Pancreas (tissue), 10 donors: ENCODE measurements at regions not wholly inside any gene's neighbourhood (a gene's known extent, or its start where the extent isn't known, plus 50 kb on each side); places are given as distances from the start of the nearest gene placed in this dataset.
"Not testable (repeated sequence)": the region's sequence is repeated elsewhere in the genome, so short reads cannot be mapped to it uniquely, and the experiment has no call there.

Experiments
- ATAC-seq, 4 donors: fragments of 200-7000 bp; cut with Tn5 transposase; one replicate each; pipeline versions ENCODE4 v1.8.0 to v1.9.1; 2020; ENCODE audit warnings: mild to moderate bottlenecking in 4 of 4, moderate library complexity in 4 of 4
- DNase-seq, 6 donors: peaks; one replicate each; pipeline ENCODE4 v3.0.0-alpha.2; 2020
- FAIRE-seq: peaks from 2 replicates; lab custom pipeline; 2012; peaks lifted over from hg19 to GRCh38; lab: Jason Lieb, UNC
- H3K27ac ChIP-seq, 4 donors: fragments of 200-600 bp; sonication (generic); 1 replicate in 3 of 4; 2 replicates in 1 of 4; pipeline versions ENCODE4 v1.5.0 to v1.8.0; 2020
- H3K27me3 ChIP-seq, 4 donors: fragments of 200-600 bp; one replicate each; pipeline ENCODE4 v1.8.0; 2021
- H3K36me3 ChIP-seq, 3 donors: fragments of 200-600 bp; sonication (generic) in 1 of 3; one replicate each; pipeline versions ENCODE4 v1.5.0 to v1.8.0; 2020 to 2021
- H3K4me1 ChIP-seq, 3 donors: fragments of 200-600 bp; one replicate each; pipeline ENCODE4 v1.8.0; 2021
- H3K4me3 ChIP-seq, 4 donors: fragments of 200-600 bp; sonication (generic) in 2 of 4; one replicate each; pipeline versions ENCODE4 v1.5.0 to v1.8.0; 2020 to 2021
- H3K9me3 ChIP-seq, 4 donors: fragments of 200-600 bp; one replicate each; pipeline ENCODE4 v1.8.0; 2021
- WGBS, 2 donors: extraction: QIAGEN DNeasy Blood & Tissue Kit; methylation state at CpG; one replicate each; pipeline ENCODE4 v1.1.7; 2013; 5-methylcytosine and 5-hydroxymethylcytosine counted together
- intact Hi-C, 3 donors: fragments of 100-400 bp; cut with DNase I; formaldehyde crosslinking; loops; one replicate each; pipeline versions ENCODE4 v1.11.1 to v1.14.2; 2022
- TF ChIP-seq, protein P1 (sequence below), 4 donors: fragments of 200-600 bp; sonication (generic) in 3 of 4; IDR thresholded peaks; one replicate each; pipeline versions ENCODE4 v1.5.0 to v1.8.0; 2021; ENCODE audit warnings: antibody characterized with exemption in 4 of 4
- donor health status: healthy with polysubstance abuse.
- donor health status: DM: no; HTN: no; CAD: no; lungs with moderate emphysema.
- donor health status: DM: no; HTN: no; CAD: no.
- donor health status: control.
- donor health status: control.
- donor health status: Bipolar disorder and iron deficiency.
- donor health status: DM: yes; HTN: yes; CAD: no.
- donor health status: DM: no; HTN: no; CAD: no.
- donor health status: DM: no; HTN: no; CAD: no.
- donor health status: DM: yes; HTN: yes; CAD: no.

DNA sequence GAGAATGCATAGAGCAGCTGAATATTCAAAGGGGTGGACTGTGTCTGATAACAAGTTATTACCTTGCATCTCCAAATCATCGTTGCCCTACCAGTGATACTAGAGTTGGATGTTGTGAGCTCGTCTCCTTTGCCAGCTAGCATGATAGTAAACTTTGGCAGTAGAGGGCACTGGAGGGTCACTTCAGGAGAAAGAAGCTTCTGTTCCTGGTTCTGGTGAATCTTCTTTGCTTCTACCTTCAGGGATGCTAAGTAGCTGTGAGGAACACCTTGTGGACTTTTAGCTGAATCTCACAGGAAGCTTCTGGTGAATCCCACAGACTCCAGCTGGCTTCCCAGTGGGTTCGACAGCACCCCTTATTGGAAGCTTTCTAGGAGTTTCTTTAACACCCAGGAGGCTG lies 626.6 kb upstream of the SGCD start:
- no peak overlapping the region for H3K4me3 ChIP-seq
- ATAC-seq: no peak
- no peak overlapping the region for H3K27ac ChIP-seq
- no peaks in the 10 kb centered on the region for H3K36me3 ChIP-seq
- no peak for FAIRE-seq
- H3K27me3 ChIP-seq: no peaks in the 10 kb centered on the region
- WGBS, 2 donors: 27 to 31% methylated on average over 3 of the region's 3 CpGs
- no peaks in the 10 kb centered on the region for H3K4me1 ChIP-seq
- TF ChIP-seq, protein P1, sequence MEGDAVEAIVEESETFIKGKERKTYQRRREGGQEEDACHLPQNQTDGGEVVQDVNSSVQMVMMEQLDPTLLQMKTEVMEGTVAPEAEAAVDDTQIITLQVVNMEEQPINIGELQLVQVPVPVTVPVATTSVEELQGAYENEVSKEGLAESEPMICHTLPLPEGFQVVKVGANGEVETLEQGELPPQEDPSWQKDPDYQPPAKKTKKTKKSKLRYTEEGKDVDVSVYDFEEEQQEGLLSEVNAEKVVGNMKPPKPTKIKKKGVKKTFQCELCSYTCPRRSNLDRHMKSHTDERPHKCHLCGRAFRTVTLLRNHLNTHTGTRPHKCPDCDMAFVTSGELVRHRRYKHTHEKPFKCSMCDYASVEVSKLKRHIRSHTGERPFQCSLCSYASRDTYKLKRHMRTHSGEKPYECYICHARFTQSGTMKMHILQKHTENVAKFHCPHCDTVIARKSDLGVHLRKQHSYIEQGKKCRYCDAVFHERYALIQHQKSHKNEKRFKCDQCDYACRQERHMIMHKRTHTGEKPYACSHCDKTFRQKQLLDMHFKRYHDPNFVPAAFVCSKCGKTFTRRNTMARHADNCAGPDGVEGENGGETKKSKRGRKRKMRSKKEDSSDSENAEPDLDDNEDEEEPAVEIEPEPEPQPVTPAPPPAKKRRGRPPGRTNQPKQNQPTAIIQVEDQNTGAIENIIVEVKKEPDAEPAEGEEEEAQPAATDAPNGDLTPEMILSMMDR (IDR thresholded peaks at IDR 0.05): no peak
- H3K9me3 ChIP-seq: no peaks in the 10 kb centered on the region
- intact Hi-C loops: no loop called here
- DNase-seq: no peak

DNA sequence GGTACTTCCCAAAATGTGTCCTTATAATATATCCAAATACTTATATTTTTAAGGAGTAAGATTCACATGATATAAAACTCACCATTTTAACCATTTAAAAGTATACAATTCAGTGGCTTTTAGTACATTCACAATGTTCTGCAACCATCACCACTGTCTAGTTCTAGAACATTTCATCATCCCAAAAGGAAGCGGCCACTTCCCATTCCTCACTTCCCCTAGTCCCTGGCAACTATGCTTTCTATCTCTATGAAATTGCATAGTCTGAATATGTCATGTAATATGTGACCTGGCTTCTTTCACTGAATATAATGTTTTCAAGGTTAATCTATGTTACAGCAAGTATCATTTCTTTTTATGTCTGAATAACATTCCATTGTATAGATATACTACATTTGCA lies 615.1 kb upstream of the SGCD start:
- H3K27ac ChIP-seq: no peak overlapping the region
- H3K27me3 ChIP-seq: no peaks in the 10 kb centered on the region
- no peak overlapping the region for H3K4me3 ChIP-seq
- WGBS, 2 donors: 63 to 80% methylated on average over 1 of the region's 1 CpG
- intact Hi-C loops: no loop called here
- no peaks in the 10 kb centered on the region for H3K9me3 ChIP-seq
- DNase-seq (no peak), FAIRE-seq (no peak), ATAC-seq (no peak)
- H3K4me1 ChIP-seq: no peaks in the 10 kb centered on the region
- TF ChIP-seq, protein P1 (IDR thresholded peaks at IDR 0.05): no peak
- no peaks in the 10 kb centered on the region for H3K36me3 ChIP-seq

DNA sequence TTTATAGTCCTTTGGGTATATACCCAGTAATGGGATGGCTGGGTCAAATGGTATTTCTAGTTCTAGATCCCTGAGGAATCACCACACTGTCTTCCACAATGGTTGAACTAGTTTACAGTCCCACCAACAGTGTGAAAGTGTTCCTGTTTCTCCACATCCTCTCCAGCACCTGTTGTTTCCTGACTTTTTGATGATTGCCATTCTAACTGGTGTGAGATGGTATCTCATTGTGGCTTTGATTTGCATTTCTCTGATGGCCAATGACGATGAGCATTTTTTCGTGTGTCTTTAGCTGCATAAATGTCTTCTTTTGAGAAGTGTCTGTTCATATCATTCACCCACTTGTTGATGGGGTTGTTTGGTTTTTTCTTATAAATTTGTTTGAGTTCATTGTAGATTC lies 612.5 kb upstream of the SGCD start:
- FAIRE-seq, intact Hi-C loops, H3K27me3 ChIP-seq, H3K4me3 ChIP-seq, DNase-seq, H3K27ac ChIP-seq, H3K36me3 ChIP-seq, ATAC-seq, H3K9me3 ChIP-seq, H3K4me1 ChIP-seq: not testable (repeated sequence)
- 26 to 28% methylated on average over 2 of the region's 2 CpGs for WGBS, 2 donors

DNA sequence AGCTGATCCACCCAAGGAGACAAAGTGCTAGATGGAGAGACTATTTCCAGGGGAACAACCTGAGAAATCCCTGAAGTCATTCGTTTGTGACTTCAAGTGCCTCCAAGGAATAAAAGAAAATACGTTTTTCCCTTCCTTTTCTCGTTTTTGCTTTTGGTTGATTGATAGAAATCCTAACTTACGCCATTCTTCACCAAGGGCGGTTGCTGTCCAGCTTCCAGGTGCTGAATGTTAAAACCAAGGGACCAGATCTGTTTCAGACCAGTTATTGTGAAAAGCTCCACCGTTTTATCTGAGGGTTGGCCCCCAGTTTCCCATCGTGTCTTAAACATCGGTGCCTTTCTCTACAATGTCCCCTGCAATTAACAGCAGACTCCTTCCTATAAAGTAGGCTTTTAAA lies 600.7 kb upstream of the SGCD start:
- DNase-seq (no peak), FAIRE-seq (no peak), ATAC-seq (no peak)
- H3K4me1 ChIP-seq: no peaks in the 10 kb centered on the region
- no peak overlapping the region for H3K27ac ChIP-seq
- no peak overlapping the region for H3K4me3 ChIP-seq
- H3K9me3 ChIP-seq: no peaks in the 10 kb centered on the region
- TF ChIP-seq, protein P1 (IDR thresholded peaks at IDR 0.05): no peak
- WGBS, 2 donors: 10 to 12% methylated on average over 8 of the region's 8 CpGs
- H3K27me3 ChIP-seq: peaks cover 0 to 29% (median 2%) of the 10 kb centered on the region in 4 donors
- intact Hi-C loops: no loop called here
- no peaks in the 10 kb centered on the region for H3K36me3 ChIP-seq

DNA sequence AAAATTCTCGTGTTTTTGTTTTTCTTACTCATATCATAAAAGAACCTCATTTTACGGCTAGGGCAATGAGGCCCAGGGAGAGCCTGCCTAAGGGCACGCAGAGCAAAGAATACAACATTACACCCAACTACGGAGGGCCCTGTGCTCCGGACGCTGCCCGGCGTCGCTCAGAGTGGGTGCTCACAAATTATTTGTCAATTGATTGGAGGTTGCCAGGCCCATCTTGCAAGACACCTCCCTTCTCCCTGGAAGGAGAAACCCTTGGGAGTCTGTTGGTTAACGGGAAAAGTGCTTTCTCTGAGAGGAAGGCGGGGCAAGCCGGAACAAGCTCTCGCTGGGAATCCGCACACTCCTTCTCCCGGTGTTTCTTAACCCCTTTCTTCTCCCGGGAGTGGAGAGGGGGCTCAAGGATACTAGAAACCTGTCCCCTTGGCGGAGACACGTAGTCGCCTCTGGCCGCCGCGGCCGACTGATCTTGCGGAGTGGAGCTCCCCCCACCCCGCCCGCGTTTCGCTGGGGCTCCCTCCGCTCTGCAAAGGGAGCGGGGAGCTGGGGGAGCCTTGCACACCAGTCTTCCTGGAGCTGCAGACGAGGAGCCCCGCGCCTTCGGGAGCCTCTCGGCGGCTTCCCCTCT lies 599.3 kb upstream of the SGCD start:
- DNase-seq (peak in 1 of 6 donors; percentile 48), ATAC-seq (peak in 2 of 4 donors; percentile 4 to 11), FAIRE-seq (no peak)
- TF ChIP-seq, protein P1 (IDR thresholded peaks at IDR 0.05): no peak
- 3 to 4% methylated on average over 32 to 36 of the region's 36 CpGs for WGBS, 2 donors
- H3K27ac ChIP-seq: no peak overlapping the region
- H3K36me3 ChIP-seq: no peaks in the 10 kb centered on the region
- H3K27me3 ChIP-seq: peaks cover 0 to 29% (median 2%) of the 10 kb centered on the region in 4 donors
- peak overlapping the region in 2 of 4 donors; percentile 28 to 36 for H3K4me3 ChIP-seq
- H3K9me3 ChIP-seq: no peaks in the 10 kb centered on the region
- no peaks in the 10 kb centered on the region for H3K4me1 ChIP-seq
- intact Hi-C loops: no loop called here
